ENCODE measurements at regions not wholly inside any gene's neighbourhood (a gene's known extent, or its start where the extent isn't known, plus 50 kb on each side); places are given as distances from the start of the nearest gene placed in this dataset.

DNA sequence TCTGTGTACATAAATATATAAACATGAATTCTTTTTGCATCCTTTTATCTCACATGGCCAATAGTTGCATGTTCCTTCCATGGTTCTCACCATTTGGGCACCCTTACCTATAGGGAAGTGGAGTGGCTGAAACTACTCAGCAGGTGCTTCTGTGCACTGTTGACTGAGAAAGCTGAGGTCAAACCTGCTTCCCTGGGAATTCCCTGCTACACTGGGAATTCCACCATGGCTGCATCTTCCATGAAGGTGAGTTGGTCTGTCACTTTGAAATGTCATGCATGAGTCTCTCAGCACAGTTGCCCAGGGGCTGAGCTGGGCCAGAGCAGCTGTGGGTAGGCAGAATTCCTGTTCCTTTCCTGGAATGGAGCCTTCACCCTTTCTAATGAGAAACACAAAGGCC is 193.8 kb upstream of the PRSS16 start:
- DNase-seq = no peak

DNA sequence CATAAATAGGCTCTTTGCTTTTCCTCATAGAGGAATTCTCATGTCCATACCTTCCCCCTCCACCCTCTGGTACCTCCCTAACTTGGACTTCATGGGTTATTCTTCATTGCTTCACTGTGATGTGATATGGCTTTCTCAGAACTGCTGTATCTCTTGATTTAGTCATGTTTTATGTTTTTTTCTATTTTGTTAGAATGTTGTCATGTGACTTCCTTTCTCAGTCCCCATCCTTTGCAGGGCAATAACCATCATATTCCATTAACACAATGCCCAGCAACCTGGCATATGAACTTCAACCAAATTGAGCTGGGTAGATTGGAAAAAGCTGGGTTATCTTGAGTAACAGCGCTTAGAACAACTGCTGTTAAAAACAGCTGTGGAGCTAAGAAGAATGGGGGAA is 190.9 kb upstream of the PRSS16 start:
- no peak for DNase-seq

DNA sequence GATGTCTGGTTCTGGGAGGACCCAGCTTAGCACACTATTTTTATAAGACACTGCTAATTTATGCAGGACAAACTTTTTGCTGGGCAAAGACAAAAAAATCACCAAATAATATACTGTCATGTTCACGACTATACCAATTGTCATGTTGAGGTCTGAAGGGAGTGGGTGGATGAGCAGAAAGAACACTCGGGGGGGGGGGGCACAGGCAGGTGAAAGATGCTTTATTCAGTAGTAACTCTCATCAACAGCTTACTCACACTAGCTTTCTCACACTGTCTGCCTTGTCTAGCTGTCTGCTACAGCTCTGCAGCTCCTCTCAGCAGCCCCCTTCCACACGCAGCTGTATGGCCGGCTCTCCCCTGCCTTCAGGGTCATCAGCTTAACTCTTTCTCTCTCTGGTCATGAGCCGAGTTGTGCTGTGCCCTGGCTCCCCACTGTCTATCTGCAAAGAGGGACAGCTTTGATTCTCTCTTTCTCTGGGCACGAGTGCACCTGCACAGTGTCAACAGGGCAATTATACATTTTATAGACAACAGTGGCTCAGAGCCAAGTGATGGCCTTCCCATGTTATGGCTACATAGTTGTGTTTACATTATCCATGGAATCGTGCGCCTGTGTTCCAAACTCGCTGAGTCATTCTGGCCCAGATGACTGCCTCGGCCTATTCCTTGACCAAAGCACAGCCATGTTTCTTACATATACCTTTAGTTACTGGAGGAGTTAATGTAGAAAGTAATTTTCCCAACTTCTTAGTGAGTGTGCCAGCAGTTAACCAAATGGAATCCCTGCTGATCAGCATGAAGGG is 187.7 kb upstream of the PRSS16 start:
- DNase-seq = no peak

DNA sequence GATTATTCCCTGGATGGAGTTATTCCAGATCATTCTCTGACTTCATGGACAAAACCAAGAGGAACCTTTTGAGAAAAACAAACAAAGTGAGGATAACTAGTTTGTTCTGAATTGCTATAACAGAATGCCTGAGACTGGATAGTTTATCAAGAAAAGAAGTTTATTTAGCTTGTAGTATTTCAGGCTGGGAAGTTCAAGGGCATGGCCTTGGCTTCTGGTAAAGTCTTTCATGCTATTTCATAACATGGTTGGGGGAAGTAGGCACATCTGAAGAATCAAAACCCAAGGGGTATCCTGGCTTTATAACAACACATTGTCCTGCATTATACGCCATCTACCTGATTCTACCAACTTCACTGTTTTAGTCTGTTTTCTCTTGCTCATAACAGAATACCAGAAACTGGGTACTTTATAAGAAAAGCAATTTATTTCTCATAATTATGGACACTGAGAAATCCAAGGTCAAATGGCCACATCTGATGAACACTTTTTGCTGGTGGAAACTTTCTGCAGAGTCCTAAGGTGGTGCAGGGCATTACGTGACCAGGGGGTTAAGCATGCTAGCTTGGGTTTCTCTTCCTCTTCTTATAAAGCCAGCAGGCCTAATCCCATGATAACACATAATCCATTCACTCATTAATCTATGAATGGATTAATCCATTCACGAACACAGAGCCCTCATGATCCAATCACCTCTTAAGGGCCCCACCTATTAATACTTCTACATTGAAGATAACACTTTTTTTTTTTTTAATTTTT is 186.1 kb upstream of the PRSS16 start:
- DNase-seq = no peak

DNA sequence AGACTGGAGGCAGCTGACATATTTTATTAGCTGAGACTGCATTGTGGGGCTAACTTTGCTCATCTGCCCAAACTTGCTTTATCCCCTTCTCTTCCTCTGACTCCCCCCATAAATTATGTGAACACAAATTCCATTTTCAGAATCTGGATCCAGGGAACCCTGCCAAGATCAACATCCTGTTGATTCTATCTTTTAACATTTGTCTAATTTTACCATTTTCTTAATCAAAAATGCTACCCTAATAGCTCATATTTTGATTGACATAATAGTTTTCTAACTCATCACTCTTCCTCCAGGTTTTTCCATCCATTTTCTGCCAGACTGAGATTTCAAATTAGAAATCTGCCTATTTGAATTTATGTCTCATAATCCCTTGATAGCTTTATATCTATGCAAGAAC is 184.7 kb upstream of the PRSS16 start:
- DNase-seq = no peak

DNA sequence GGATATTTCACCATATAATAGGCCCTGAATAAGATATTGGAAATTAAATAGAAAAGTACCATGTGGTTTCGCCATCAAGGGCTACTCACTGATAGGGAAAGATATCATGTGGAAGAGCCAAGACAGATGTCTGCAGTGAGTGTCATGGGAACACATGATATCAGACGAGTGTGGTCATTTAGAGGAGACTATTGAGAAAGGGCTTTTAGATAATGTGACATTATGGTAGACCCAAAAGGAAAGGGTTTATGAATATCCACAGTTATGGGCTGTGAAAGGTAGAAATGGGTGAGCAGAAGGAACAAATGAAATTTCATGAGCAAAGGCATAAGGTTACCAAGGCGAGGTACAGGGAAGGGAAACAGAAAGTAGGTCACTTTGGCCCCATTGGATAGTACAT is 182.3 kb upstream of the PRSS16 start:
- no peak for DNase-seq

DNA sequence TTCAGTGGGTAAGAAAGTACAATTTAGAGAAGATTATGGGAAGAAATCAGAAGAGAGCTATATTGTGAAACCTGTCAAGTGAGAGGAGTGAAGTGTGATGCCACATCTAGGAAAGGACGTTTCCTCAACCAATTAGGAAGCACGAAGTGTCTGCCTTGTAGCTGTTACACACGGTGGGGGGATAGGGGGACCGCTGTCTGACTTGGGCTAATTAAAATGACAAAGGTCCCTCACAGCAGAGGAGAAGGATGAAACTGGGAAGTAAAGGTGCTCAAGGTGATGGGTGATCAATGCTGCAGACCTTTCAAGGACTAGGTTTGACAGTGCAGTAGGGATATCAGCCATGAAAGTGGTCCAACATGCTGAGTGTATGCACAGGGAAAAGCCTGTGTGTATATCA is 181.1 kb upstream of the PRSS16 start:
- DNase-seq = no peak

DNA sequence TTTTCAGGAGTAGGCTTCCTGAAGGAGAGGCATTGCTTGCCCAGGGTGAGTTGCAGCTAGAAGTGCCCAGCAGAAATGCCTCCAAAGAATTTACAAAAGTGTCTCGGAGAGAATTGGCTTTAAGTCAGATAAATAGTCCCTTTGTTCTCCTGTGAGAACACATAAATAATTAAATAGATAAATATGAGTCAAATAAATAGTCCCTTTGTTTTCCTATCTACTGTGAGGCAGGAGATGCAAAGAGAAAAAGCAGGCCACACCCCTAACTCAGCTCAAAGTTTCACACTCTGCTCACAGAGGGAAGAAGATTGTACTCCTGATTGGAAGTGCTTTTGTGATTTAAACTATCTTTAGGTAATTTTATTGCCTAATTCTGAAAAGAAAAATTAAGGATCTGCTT is 180.7 kb upstream of the PRSS16 start:
- DNase-seq = no peak

DNA sequence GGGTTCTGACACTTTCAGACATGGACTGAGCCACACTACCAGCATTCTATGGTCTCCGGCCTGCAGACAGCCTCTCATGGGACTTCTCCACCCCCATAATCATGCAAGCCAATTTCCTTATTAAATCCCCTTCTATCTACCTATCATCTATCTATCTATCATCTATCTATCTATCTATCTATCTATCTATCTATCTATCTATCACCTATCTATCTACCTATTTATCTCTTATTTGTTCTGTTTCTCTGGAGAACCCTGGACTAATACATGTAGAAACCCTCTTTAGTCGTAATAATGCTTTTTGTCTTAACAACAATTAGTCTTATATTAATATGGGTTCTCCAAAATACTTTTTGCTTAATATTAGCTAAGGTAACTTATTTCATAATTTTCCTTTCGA is 174.1 kb upstream of the PRSS16 start:
- no peak for DNase-seq

DNA sequence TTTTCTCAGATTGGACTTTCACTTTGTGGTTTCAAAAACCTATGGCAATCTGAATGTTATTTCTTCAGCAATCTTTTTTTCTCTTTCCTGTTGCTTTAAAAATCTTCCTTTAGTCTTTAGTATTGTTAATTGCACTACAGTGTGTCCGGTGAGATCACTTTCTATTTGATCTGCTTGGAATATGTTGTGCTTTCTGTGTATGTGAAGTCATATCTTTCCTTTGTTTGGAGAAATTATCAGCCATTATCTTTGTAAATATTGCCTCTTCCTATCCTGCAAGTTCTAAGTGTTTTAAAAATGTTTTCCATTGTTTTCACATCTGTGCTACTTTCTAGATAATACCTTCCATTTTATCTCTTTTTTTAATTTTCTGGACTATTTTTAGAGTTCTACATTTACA is 171.4 kb upstream of the PRSS16 start:
- no peak for DNase-seq

DNA sequence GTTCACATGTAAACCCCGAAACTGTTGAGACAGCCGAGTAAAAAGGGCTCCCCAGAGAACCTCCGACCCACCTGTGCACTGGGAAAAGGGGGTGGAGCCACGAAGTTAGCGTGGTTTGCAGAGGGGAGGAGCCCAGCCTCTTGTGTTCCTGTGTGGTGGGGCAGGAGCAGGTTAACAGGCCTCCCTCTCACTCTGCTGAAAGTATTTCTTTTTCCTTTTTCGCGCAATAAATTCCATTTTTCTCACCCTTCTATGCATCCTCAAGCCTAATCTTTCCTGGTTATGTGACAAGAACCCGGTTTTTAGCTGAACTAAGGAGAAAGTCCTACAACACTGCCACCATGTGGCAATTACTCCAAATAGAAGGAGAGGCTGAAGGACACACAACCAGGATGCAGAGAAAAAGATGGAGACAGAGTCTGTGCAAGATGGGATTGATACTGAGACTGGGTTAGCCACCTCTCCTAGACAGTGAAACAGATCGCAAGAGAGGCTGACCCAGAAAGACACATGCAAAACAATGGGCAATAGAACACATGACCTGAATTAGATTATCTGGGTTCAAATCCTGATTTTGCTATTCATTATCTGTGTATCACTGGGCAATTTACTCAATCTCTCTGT is 168.7 kb upstream of the PRSS16 start:
- peak; percentile 36 for DNase-seq

DNA sequence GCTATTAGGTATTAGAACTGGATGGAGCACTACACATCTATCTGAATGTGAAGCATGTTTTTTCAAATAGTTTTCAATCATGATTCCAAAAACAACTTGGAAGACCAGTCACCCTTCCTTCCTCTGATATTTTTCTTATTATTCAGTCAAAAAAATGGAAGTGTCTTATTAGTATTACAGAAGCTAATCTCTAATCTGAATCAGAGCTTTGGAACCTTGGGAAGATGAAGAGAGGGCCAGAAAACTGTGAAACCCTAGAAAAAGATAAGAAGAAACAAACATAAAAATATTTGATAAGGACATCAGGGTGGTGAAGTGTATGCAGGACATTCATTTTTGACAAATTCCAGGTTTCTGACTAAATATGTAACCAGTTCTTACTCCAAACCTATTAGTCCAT is 166.3 kb upstream of the PRSS16 start:
- DNase-seq = no peak

DNA sequence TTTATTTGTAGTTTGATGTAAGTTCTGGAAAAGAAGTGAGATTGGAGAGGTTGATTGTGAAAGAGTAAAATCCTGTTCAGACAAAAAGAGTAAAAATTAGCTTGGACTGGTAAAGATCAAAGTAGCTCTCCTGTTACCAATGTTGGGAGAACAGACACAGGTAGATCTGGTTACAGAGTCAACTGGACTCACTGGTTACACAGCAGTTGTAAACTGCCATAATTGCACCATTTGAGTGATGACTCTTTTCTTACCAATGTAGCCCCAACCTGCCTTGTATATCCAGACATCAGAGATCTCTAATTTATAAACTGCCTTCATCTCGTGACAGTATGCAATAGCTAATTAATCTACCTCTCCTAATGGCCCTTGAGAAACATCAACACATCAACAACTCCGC is 165.6 kb upstream of the PRSS16 start:
- DNase-seq = no peak

DNA sequence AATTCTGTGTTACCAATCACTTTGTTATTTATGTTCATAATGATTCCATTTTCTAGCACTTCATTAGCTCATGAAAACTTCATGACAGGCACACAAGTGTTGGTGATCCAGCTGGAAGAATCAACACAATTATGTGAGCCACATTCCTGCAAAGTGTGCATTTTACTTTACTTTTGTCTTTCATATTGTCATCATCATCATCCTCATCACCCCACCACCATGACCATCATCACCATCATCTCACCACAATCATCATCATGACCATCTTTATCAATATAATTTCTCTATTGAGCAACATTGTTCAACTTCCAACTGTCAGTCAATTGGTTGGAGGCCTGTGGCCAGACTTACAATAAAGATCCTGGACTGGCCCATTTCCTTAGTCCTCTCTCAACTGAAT is 159.4 kb upstream of the PRSS16 start:
- no peak for DNase-seq

DNA sequence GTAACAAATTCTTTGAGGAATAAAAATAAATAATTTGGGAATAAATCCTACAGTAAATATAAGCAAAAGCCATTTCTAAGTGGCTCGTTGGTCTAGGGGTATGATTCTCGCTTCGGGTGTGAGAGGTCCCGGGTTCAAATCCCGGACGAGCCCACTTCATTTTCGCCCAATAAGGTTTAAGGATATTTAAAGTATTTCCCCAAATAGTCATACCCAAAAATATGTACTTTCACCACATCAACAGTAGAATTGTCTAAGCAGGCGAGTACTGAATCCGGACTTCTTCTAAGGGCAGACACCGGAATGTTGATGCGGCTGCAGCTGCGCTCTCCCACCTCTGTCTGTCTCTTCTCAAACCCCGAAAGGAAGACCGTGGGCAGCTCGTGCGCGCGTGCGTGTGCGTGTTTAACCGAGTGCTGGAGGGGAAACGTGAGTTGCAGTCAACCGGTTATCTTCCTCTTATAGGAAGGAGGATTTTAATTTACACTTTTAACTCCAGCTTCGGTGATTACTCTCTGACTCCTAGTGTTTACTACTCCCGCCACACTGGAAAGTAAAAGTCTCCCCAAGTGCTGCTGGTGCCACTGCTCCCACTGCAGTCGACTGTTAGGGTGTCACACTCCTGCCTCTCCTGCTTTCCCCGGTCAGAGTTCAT is 155.7 kb upstream of the PRSS16 start:
- no peak for DNase-seq

DNA sequence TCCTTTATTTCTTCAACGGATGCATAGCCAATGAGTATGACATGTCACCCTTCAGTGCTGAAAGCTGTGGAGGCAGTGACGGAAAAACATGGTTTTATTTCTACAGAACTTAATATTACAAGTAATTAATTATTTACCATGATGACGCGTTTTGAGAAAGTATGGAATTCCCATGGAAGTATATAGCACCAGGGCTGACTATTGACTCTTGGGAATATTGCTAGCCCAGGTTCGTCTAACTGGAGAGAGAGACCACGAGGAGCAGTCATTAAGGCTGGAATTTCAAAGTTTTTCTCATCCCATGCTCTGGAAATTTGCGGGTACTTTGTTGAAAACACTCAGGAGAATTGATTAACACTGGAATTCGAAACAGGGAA is 155.2 kb upstream of the PRSS16 start:
- DNase-seq = no peak

DNA sequence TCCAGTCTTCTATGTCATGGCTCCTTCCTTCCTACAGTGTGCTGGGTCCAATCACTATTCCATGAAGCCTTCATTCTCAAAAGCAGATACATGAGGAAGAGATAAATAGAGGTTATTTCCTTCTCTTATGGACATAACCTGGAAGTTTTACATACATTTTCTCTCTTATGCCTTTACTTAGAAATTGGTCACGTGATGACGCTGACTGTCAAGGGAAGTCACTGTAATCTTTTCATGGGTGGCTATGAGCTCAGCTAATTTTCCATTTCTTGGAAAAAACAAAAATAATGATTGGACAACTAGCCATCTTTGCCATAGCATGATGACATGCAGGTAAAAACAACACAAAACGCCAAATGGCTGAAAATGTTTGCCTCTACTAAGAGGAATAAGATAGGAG is 151.6 kb upstream of the PRSS16 start:
- no peak for DNase-seq

DNA sequence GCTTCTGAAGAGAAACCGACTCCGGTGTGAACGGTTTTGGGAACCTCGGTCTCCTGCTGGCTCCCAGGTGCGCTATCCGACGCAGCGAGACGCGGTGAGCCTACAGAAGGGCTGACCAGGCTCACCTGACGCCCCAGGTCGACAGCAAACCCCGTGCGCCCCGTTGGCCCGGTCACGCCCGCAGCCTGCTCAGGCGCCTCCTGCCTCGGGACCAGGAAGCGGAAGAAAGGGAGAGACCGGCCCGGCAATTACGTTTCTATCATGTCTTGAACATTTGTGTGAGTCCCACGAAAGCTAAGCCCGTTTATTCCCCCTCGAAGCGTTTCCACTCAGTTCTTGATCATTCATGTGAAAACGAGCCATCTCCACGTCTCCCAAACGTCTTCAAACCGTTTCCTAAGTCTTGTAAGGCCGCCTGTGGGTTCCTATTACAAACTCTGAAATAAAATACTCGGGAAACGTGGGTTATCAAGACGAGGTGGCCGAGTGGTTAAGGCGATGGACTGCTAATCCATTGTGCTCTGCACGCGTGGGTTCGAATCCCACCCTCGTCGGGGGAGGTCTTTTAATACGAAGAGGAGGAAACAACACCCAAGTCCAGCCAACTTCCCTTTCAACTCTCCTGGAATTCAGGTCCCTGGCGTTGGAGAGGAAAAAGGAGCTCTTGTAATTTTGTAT is 150.5 kb upstream of the PRSS16 start:
- DNase-seq = peak; percentile 3

DNA sequence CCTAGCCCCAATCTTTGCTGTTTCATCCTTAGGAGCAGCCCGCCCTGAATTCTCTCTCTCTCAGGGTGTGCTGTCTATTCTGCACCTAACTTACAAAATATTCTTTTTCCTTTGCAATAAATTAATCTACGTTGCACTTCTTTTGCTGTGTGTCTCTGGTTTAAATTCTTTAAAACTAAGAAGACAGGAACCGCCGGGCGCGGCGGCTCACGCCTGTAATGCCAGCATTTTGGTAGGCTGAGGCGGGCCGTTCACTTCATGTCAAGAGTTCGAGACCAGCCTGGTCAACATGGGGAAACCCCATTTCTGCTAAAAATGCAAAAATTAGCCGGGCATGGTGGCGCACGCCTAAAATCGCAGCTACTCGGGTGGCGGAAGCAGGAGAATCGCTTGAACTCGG is 148.5 kb upstream of the PRSS16 start:
- DNase-seq = no peak

DNA sequence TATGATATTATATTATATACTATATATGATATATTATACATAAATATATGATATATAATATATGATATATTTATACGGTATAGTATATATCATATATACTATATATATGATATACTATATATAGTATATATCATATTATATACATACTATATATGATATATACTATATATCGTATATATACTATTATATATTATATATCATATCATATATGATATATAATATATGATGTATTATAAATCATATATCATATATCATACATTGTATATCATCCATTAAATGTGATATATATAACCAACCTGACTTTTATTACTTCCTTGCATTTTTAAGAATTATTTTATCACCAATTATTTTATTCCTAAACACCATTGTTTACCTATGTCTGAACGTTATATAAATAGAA is 146.6 kb upstream of the PRSS16 start:
- DNase-seq = no peak

DNA sequence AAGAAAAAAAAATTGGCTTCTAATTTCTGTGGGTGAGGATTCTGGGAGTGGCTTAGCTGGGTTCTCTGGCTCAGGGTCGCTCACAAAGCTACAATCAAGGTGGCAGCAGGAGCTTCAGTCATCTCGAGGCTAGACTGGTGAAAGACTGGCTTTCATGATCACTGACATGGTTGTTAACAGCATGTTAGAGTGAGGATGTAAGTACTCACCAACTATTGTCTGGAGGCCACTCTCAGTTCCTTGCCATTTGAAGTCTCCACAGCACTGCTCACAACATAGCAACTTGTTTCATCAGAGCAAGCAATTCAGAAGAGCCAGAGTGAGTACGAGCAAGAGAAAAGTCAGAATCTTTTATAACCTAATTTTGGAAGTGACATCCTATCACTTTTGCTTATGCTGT is 145.7 kb upstream of the PRSS16 start:
- no peak for DNase-seq

DNA sequence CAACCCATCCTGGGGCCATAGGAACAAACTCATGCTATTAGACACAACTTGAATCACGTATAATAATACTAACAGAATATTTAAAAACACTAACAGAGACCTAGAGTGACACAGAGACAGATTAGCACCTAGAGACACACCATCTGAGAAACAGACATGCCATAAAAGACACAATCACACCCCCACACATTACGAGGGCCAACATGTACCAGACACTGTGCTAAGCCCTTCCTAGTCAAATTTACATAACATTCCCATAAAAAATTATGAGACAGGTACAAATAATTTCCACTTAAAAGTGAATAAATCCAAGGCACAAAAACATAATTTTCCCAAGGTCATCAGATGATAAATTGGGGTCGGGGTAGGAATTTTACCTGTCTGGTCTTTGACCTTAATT is 141.1 kb upstream of the PRSS16 start:
- DNase-seq = no peak

DNA sequence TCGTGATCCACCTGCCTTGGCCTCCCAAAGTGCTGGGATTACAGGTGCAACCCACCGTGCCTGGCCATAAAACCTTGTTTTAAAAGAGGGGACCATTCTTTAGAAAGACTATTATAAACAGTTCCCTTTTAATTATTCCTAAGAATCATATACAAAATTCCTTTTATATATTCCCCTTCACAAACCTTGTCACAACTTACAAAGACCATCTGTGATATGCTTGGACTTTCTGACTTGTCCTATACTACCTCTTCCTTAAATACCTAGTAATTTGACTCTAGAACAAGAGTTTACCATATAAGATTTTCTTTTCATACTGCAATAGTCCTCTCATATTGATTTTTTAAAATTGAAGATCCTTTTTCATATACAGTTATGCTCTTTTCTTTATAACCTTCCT is 135.8 kb upstream of the PRSS16 start:
- DNase-seq = no peak

All from central memory CD4-positive, alpha-beta T cell (primary cell).